PC-9 (cell line): ENCODE measurements at regions not wholly inside any gene's neighbourhood (a gene's known extent, or its start where the extent isn't known, plus 50 kb on each side); places are given as distances from the start of the nearest gene placed in this dataset.

Source experiments
- CTCF ChIP-seq: fragments of 200-600 bp; sonication (generic); conservative IDR thresholded peaks from 2 replicates; pipeline ENCODE4 v1.6.1; 2017; ENCODE audit warnings: mixed run types, antibody characterized with exemption, mild to moderate bottlenecking, moderate library complexity
- EZH2 ChIP-seq: fragments of 200-600 bp; sonication (generic); IDR thresholded peaks from 2 replicates; pipeline ENCODE4 v1.8.0; 2017; ENCODE audit warnings: antibody characterized with exemption, low read depth

GRCh38 chr6:103895136-103895535, 964.6 kb downstream of the HACE1 start:
- TF ChIP-seq CTCF (no peak), EZH2 (no peak)
